Suprapubic skin (tissue), 4 donors: ENCODE measurements at regions not wholly inside any gene's neighbourhood (a gene's known extent, or its start where the extent isn't known, plus 50 kb on each side); places are given as distances from the start of the nearest gene placed in this dataset.

Source experiments
- DNase-seq, 2 donors: peaks; one replicate each; pipeline ENCODE4 v3.0.0-alpha.2; 2019; ENCODE audit warnings: low spot score in 2 of 2
- H3K27ac ChIP-seq: fragments of 200-600 bp; sonication (generic); one replicate; pipeline ENCODE4 v1.5.1; 2019
- H3K27me3 ChIP-seq: fragments of 200-600 bp; sonication (generic); one replicate; pipeline ENCODE4 v1.5.1; 2019
- H3K36me3 ChIP-seq: fragments of 200-600 bp; sonication (generic); one replicate; pipeline ENCODE4 v1.5.1; 2019
- H3K4me1 ChIP-seq: fragments of 200-600 bp; sonication (generic); one replicate; pipeline ENCODE4 v1.5.1; 2019
- H3K4me3 ChIP-seq: fragments of 200-600 bp; sonication (generic); one replicate; pipeline ENCODE4 v1.5.1; 2019; ENCODE audit warnings: mild to moderate bottlenecking
- H3K9me3 ChIP-seq: fragments of 200-600 bp; sonication (generic); one replicate; pipeline ENCODE4 v1.5.1; 2019
- EP300 ChIP-seq: sonication (generic); formaldehyde crosslinking; IDR thresholded peaks from one replicate; pipeline ENCODE4 v1.6.1; 2017; ENCODE audit warnings: antibody characterized with exemption
- POLR2A ChIP-seq, 2 donors: fragments of 450-650 bp; IDR thresholded peaks; one replicate each; pipeline ENCODE4 v1.6.1; 2017; ENCODE audit warnings: antibody characterized with exemption in 2 of 2, mild to moderate bottlenecking in 2 of 2, moderate library complexity in 2 of 2
- POLR2AphosphoS5 ChIP-seq, 3 donors: sonication (generic); formaldehyde crosslinking; IDR thresholded peaks; one replicate each; pipeline ENCODE4 v1.6.1; 2017; ENCODE audit warnings: antibody characterized with exemption in 3 of 3
- WGBS: methylation state at CpG from one replicate; pipeline ENCODE4 v1.1.5; 2018; 5-methylcytosine and 5-hydroxymethylcytosine counted together
- TF ChIP-seq, protein P1 (sequence below), 2 donors: fragments of 200-600 bp in 1 of 2; fragments of 450-650 bp in 1 of 2; sonication (generic) in 1 of 2; IDR thresholded peaks; one replicate each; pipeline ENCODE4 v1.5.1; 2016 to 2019; ENCODE audit warnings: antibody characterized with exemption in 2 of 2, mild to moderate bottlenecking in 1 of 2, moderate library complexity in 1 of 2

DNA sequence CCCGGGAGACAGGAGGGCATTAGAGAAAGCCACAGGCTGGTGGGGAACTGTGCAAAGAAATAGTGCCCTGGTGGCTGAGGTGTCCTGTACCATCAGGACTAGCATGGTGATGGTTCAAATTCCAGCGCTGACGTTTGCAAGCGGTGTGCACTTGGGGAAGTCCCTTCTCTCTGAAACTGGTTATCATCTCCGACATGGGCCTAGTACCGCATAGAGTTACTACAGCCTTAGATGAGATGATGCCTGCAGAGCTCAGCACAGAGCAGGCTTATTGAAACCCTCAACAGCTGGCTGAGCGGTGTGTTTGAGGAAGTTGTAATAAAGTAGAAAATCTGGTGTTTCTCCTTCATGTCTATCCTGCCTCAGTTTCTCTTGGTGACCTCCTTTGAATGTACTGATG is 136.7 kb upstream of the WSCD1 start:
- WGBS = 76% methylated on average over 4 of the region's 7 CpGs
- no peak for DNase-seq
- no peak overlapping the region for H3K4me3 ChIP-seq
- no peak overlapping the region for H3K27ac ChIP-seq
- H3K9me3 ChIP-seq = no peaks in the 10 kb centered on the region
- H3K4me1 ChIP-seq = no peaks in the 10 kb centered on the region
- H3K36me3 ChIP-seq = no peaks in the 10 kb centered on the region
- peaks cover 14% of the 10 kb centered on the region for H3K27me3 ChIP-seq
- TF ChIP-seq EP300 = no peak
- no peak for TF ChIP-seq POLR2AphosphoS5 (IDR thresholded peaks at IDR 0.05)
- TF ChIP-seq, protein P1, sequence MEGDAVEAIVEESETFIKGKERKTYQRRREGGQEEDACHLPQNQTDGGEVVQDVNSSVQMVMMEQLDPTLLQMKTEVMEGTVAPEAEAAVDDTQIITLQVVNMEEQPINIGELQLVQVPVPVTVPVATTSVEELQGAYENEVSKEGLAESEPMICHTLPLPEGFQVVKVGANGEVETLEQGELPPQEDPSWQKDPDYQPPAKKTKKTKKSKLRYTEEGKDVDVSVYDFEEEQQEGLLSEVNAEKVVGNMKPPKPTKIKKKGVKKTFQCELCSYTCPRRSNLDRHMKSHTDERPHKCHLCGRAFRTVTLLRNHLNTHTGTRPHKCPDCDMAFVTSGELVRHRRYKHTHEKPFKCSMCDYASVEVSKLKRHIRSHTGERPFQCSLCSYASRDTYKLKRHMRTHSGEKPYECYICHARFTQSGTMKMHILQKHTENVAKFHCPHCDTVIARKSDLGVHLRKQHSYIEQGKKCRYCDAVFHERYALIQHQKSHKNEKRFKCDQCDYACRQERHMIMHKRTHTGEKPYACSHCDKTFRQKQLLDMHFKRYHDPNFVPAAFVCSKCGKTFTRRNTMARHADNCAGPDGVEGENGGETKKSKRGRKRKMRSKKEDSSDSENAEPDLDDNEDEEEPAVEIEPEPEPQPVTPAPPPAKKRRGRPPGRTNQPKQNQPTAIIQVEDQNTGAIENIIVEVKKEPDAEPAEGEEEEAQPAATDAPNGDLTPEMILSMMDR (IDR thresholded peaks at IDR 0.05) = no peak
- TF ChIP-seq POLR2A (IDR thresholded peaks at IDR 0.05) = no peak

DNA sequence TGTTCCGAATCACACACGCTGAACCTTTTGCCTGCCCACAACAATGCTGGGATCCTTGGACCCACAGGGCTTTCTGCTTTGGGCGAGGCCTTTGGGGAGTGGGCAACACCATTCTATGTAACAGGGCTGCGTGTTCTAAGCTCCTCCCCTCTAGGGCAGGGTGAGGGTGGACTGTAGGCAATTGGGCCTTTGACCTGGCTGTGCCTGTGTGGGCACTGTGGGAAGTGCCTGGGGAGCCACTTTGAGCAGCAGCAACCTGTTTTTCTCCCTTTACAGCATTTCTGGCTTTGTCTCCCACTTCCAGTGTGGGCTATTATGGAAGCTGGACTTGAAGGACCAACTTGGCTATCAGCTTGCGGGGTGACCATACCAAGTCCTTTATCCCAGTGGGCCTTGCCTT is 128.9 kb upstream of the WSCD1 start:
- TF ChIP-seq, protein P1 (IDR thresholded peaks at IDR 0.05) = no peak
- no peak for TF ChIP-seq POLR2A (IDR thresholded peaks at IDR 0.05)
- TF ChIP-seq EP300 = no peak
- TF ChIP-seq POLR2AphosphoS5 (IDR thresholded peaks at IDR 0.05) = no peak
- no peak for DNase-seq
- WGBS = 78% methylated on average over 5 of the region's 5 CpGs
- Histone ChIP-seq H3K36me3 (no peaks in the 10 kb centered on the region), H3K4me1 (no peaks in the 10 kb centered on the region), H3K27ac (no peak overlapping the region), H3K9me3 (no peaks in the 10 kb centered on the region), H3K27me3 (peaks cover 29% of the 10 kb centered on the region), H3K4me3 (no peak overlapping the region)

DNA sequence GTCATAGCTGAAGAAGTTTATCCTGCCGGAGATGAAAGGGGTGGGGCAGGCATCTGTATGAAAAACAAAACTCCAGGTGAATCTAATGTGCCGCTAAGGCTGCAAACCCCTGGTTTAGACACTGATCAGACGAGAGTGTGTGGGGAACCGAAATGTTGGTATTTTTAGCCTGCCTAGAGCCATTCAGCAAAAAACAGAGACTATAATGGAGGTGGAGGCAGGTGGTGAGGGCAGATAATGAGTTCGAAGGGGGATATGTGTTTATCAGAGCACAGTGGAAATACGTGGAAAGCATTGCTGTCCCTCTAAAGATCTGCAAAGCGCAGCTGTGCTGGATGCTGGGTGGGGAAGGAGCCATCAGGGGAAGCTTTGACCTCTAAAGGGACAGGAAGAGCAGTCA is 127.5 kb upstream of the WSCD1 start:
- no peak for TF ChIP-seq POLR2A (IDR thresholded peaks at IDR 0.05)
- no peak for TF ChIP-seq POLR2AphosphoS5 (IDR thresholded peaks at IDR 0.05)
- TF ChIP-seq EP300 = no peak
- TF ChIP-seq, protein P1 (IDR thresholded peaks at IDR 0.05) = no peak
- peaks cover 28% of the 10 kb centered on the region for H3K27me3 ChIP-seq

DNA sequence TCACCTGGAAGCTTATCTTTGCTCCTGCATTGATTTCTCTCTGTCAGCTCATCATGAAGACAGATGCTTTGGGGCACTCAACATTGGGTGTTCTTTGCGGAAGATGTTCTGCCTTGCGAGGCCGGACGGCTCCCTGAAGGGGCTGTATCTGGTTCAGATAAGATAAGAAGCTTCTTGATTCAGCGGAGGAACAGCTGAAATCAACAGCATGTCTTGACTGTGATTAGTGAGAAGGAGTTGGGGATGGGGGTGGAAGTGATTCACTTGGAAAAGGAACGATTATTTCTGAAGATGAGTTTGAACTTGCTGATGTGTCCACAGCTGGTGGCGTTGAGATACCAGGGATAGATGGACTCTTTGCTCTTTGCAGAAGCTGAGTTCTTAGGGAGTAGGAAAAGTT is 126.9 kb upstream of the WSCD1 start:
- H3K4me3 ChIP-seq = no peak overlapping the region
- DNase-seq = no peak
- no peaks in the 10 kb centered on the region for H3K4me1 ChIP-seq
- no peak overlapping the region for H3K27ac ChIP-seq
- H3K36me3 ChIP-seq = no peaks in the 10 kb centered on the region
- 57% methylated on average over 7 of the region's 7 CpGs for WGBS
- TF ChIP-seq, protein P1 (IDR thresholded peaks at IDR 0.05) = no peak
- TF ChIP-seq POLR2A (IDR thresholded peaks at IDR 0.05) (no peak), POLR2AphosphoS5 (IDR thresholded peaks at IDR 0.05) (no peak), EP300 (no peak)
- no peaks in the 10 kb centered on the region for H3K9me3 ChIP-seq
- H3K27me3 ChIP-seq = peaks cover 28% of the 10 kb centered on the region

More for the DNA sequence above, 127.5 kb upstream of the WSCD1 start:
- no peaks in the 10 kb centered on the region for H3K36me3 ChIP-seq
- no peak overlapping the region for H3K4me3 ChIP-seq
- no peak for DNase-seq
- no peaks in the 10 kb centered on the region for H3K4me1 ChIP-seq
- H3K9me3 ChIP-seq = no peaks in the 10 kb centered on the region
- no peak overlapping the region for H3K27ac ChIP-seq
- WGBS = 49% methylated on average over 7 of the region's 7 CpGs

DNA sequence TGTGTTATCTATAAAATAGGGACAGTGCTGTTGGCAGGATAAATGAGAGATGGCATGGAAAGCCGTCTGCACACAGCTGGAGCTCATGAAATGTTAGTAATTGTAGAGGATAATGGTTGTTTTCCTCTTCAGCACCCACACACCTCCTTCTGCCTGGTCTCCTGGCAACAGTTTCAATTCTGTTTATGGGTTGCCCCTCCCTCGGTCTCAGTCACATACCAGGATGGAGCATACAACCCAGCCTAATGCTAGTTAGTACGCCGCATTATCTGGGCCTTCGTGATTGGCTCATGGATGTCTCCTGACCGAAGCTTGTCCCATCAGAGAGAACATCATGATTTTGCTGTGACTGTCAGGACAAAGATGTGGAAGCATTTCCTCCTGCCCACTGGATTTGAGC is 126.2 kb upstream of the WSCD1 start:
- no peak for DNase-seq
- no peak for TF ChIP-seq POLR2AphosphoS5 (IDR thresholded peaks at IDR 0.05)
- no peak for TF ChIP-seq EP300
- TF ChIP-seq, protein P1 (IDR thresholded peaks at IDR 0.05) = no peak
- TF ChIP-seq POLR2A (IDR thresholded peaks at IDR 0.05) = no peak
- 78% methylated on average over 6 of the region's 6 CpGs for WGBS
- Histone ChIP-seq H3K27me3 (peaks cover 28% of the 10 kb centered on the region), H3K4me1 (no peaks in the 10 kb centered on the region), H3K27ac (no peak overlapping the region), H3K36me3 (no peaks in the 10 kb centered on the region), H3K4me3 (no peak overlapping the region), H3K9me3 (no peaks in the 10 kb centered on the region)
